WERI-Rb-1 (cell line): ENCODE measurements at regions not wholly inside any gene's neighbourhood (a gene's known extent, or its start where the extent isn't known, plus 50 kb on each side); places are given as distances from the start of the nearest gene placed in this dataset.

ENCODE experiments used
- DNase-seq: peaks from one replicate; pipeline ENCODE4 v3.0.0-alpha.2; 2020
- H3K27ac ChIP-seq: fragments of 250-450 bp; sonication (Bioruptor Pico); 2 replicates; pipeline ENCODE4 v1.5.1; 2020; ENCODE audit warnings: mild to moderate bottlenecking, moderate library complexity
- H3K27me3 ChIP-seq: fragments of 250-450 bp; sonication (Bioruptor Pico); 2 replicates; pipeline ENCODE4 v1.5.1; 2021; ENCODE audit warnings: mild to moderate bottlenecking, low read depth, moderate library complexity; ENCODE audit not compliant: insufficient read depth, severe bottlenecking
- H3K36me3 ChIP-seq: fragments of 250-450 bp; sonication (Bioruptor Pico); 2 replicates; pipeline ENCODE4 v1.5.1; 2020; ENCODE audit warnings: mild to moderate bottlenecking, moderate library complexity
- H3K4me3 ChIP-seq: 2 replicates; pipeline ENCODE4 v1.5.1; 2011; ENCODE audit warnings: low read depth, mild to moderate bottlenecking, control low read depth, low read length
- H3K9me3 ChIP-seq: fragments of 250-450 bp; sonication (Bioruptor Pico); 2 replicates; pipeline ENCODE4 v1.5.1; 2021; ENCODE audit warnings: mild to moderate bottlenecking, moderate library complexity; ENCODE audit not compliant: severe bottlenecking
- CTCF ChIP-seq: IDR thresholded peaks from 2 replicates; pipeline ENCODE4 v1.5.1; 2011; ENCODE audit warnings: low read depth, mild to moderate bottlenecking, control low read depth, inconsistent platforms, low read length

GRCh38 chr13:34431827-34432581, 510.1 kb upstream of the NBEA start:
- Histone ChIP-seq H3K27me3 (no peaks in the 10 kb centered on the region), H3K4me3 (no peak overlapping the region), H3K36me3 (no peaks in the 10 kb centered on the region), H3K9me3 (no peaks in the 10 kb centered on the region), H3K27ac (no peak overlapping the region)
- no peak for TF ChIP-seq CTCF
- no peak for DNase-seq

- H3K4me3 ChIP-seq = no peak overlapping the region
These were observed 506.7 kb upstream of the NBEA start for GRCh38 chr13:34435338-34435737.

GRCh38 chr13:34437873-34438272, 504.2 kb upstream of the NBEA start:
- Histone ChIP-seq H3K27ac (no peak overlapping the region), H3K4me3 (no peak overlapping the region), H3K27me3 (no peaks in the 10 kb centered on the region), H3K36me3 (no peaks in the 10 kb centered on the region), H3K9me3 (no peaks in the 10 kb centered on the region)
- TF ChIP-seq CTCF = no peak
- no peak for DNase-seq

More at GRCh38 chr13:34435338-34435737, 506.7 kb upstream of the NBEA start:
- no peak for DNase-seq
- no peak for TF ChIP-seq CTCF
- no peaks in the 10 kb centered on the region for H3K9me3 ChIP-seq
- no peaks in the 10 kb centered on the region for H3K27me3 ChIP-seq
- H3K27ac ChIP-seq = no peak overlapping the region
- no peaks in the 10 kb centered on the region for H3K36me3 ChIP-seq

- Histone ChIP-seq H3K36me3 (no peaks in the 10 kb centered on the region), H3K27me3 (no peaks in the 10 kb centered on the region), H3K4me3 (no peak overlapping the region), H3K9me3 (no peaks in the 10 kb centered on the region), H3K27ac (no peak overlapping the region)
- DNase-seq = no peak
- no peak for TF ChIP-seq CTCF
These were observed 489.2 kb upstream of the NBEA start for GRCh38 chr13:34452831-34453230.

- DNase-seq = no peak
- Histone ChIP-seq H3K27ac (no peak overlapping the region), H3K4me3 (no peak overlapping the region), H3K27me3 (no peaks in the 10 kb centered on the region), H3K36me3 (no peaks in the 10 kb centered on the region), H3K9me3 (no peaks in the 10 kb centered on the region)
- TF ChIP-seq CTCF = no peak
These were observed 483.0 kb upstream of the NBEA start for GRCh38 chr13:34458756-34459715.
